SK-N-SH (cell line): ENCODE measurements at regions not wholly inside any gene's neighbourhood (a gene's known extent, or its start where the extent isn't known, plus 50 kb on each side); places are given as distances from the start of the nearest gene placed in this dataset.

Source experiments
- CHD2 ChIP-seq: fragments of 150-350 bp; IDR thresholded peaks from 2 replicates; pipeline ENCODE4 v1.6.1; 2018; ENCODE audit warnings: low read length; ENCODE audit not compliant: partially characterized antibody
- GABPA ChIP-seq: IDR thresholded peaks from 2 replicates; pipeline ENCODE4 v1.4.0; 2012; ENCODE audit warnings: low read depth, mild to moderate bottlenecking
- TAF1 ChIP-seq: IDR thresholded peaks from 2 replicates; pipeline ENCODE4 v1.6.1; 2012; ENCODE audit warnings: low read depth, mild to moderate bottlenecking, low read length, moderate library complexity, borderline replicate concordance
- TF ChIP-seq, protein P1 (sequence below): IDR thresholded peaks from 2 replicates; pipeline ENCODE4 v1.4.0; 2012; ENCODE audit warnings: low read depth
- TF ChIP-seq, protein P2 (sequence below): fragments of 200-600 bp; sonication (generic); IDR thresholded peaks from 2 replicates; pipeline ENCODE4 v1.6.1; 2017; ENCODE audit warnings: antibody characterized with exemption, mild to moderate bottlenecking, moderate library complexity

DNA sequence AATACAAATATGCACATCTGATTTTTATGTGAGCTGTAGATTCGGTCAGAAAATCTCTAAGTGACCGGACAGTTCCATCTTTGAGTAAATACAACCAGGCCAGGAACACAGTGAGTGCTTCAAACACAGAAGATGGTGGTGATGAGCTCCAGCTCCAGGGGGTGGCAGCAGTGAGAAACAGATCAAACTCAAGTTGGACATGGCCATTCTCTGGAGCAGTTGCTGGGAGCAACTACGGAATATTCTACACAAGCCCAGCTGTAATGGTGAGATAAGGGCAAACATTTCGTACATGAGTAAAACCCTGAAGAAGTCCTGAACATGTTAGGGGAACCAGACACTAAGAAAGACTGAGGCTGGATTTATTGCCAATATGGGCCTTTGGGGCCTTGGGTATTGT lies 100.7 kb downstream of the BARHL2 start:
- TF ChIP-seq, protein P1, sequence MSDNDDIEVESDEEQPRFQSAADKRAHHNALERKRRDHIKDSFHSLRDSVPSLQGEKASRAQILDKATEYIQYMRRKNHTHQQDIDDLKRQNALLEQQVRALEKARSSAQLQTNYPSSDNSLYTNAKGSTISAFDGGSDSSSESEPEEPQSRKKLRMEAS, result no peak
- TF ChIP-seq GABPA (no peak), TAF1 (no peak), CHD2 (no peak)
- TF ChIP-seq, protein P2, sequence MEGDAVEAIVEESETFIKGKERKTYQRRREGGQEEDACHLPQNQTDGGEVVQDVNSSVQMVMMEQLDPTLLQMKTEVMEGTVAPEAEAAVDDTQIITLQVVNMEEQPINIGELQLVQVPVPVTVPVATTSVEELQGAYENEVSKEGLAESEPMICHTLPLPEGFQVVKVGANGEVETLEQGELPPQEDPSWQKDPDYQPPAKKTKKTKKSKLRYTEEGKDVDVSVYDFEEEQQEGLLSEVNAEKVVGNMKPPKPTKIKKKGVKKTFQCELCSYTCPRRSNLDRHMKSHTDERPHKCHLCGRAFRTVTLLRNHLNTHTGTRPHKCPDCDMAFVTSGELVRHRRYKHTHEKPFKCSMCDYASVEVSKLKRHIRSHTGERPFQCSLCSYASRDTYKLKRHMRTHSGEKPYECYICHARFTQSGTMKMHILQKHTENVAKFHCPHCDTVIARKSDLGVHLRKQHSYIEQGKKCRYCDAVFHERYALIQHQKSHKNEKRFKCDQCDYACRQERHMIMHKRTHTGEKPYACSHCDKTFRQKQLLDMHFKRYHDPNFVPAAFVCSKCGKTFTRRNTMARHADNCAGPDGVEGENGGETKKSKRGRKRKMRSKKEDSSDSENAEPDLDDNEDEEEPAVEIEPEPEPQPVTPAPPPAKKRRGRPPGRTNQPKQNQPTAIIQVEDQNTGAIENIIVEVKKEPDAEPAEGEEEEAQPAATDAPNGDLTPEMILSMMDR, result peak; percentile 40
